ENCODE measurements at regions not wholly inside any gene's neighbourhood (a gene's known extent, or its start where the extent isn't known, plus 50 kb on each side); places are given as distances from the start of the nearest gene placed in this dataset.

GRCh38 chr14:95413289-95414215 lies 93.8 kb upstream of the CLMN start:
- TF ChIP-seq CTCF (IDR thresholded peaks at IDR 0.05; ENCODE audit: poor library complexity) (no peak), EZH2 (IDR thresholded peaks at IDR 0.05; ENCODE audit: borderline replicate concordance) (no peak), EZH2phosphoT487 (IDR thresholded peaks at IDR 0.05; ENCODE audit: low read depth, severe bottlenecking, unreplicated experiment) (no peak)
